ENCODE measurements at regions not wholly inside any gene's neighbourhood (a gene's known extent, or its start where the extent isn't known, plus 50 kb on each side); places are given as distances from the start of the nearest gene placed in this dataset.

DNA sequence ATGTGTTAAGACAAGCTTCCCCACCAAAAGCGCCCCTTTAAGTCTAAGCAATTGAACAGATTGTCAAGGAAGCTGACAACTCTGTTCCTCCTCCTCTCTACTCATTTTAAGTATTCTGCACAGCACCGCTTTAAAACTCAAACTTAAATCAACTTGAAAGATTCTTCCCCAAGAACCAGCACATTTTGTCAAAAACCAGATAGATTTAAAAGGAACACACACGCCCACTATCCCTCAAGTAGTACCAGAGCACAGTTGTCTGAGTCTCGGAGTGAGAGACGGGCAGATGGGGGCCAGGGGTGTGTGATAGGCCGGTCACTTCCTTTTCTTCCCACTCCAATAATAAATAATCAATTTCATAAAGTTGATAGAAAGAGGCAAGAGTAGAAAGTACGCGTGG lies 67.7 kb upstream of the POU3F3 start:
- Mint-ChIP-seq H3K4me1 (ENCODE audit: low read depth, unreplicated experiment) (peaks cover 1% of the 10 kb centered on the region), H3K36me3 (ENCODE audit: unreplicated experiment) (no peaks in the 10 kb centered on the region), H3K27me3 (ENCODE audit: unreplicated experiment) (no peaks in the 10 kb centered on the region), H3K4me3 (ENCODE audit: unreplicated experiment) (no peak overlapping the region), H3K27ac (ENCODE audit: unreplicated experiment) (no peak overlapping the region), H3K9me3 (ENCODE audit: unreplicated experiment) (no peaks in the 10 kb centered on the region)
- no peak for DNase-seq
- TF ChIP-seq, protein P1, sequence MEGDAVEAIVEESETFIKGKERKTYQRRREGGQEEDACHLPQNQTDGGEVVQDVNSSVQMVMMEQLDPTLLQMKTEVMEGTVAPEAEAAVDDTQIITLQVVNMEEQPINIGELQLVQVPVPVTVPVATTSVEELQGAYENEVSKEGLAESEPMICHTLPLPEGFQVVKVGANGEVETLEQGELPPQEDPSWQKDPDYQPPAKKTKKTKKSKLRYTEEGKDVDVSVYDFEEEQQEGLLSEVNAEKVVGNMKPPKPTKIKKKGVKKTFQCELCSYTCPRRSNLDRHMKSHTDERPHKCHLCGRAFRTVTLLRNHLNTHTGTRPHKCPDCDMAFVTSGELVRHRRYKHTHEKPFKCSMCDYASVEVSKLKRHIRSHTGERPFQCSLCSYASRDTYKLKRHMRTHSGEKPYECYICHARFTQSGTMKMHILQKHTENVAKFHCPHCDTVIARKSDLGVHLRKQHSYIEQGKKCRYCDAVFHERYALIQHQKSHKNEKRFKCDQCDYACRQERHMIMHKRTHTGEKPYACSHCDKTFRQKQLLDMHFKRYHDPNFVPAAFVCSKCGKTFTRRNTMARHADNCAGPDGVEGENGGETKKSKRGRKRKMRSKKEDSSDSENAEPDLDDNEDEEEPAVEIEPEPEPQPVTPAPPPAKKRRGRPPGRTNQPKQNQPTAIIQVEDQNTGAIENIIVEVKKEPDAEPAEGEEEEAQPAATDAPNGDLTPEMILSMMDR (IDR thresholded peaks at IDR 0.05; ENCODE audit: partially characterized antibody, unreplicated experiment) = no peak

DNA sequence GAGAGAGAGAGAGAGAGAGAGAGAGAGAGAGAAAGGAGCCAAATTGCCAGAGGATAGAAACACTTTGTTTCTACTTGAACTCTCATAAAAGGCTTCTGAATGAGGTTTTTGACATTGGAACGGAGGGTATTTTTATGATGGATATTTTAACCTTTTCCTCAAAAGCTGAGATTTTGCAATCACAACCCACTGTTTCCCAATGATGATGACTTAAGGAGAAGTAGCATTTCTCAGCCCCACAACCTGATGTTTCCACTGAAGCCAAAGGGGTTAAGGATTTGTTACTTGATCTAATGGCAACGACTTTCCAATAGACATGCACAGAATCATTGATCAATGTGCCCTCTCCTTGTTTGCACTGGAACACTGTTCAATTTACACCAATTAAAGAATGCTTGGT lies 67.1 kb upstream of the POU3F3 start:
- Mint-ChIP-seq H3K27ac (ENCODE audit: unreplicated experiment) (no peak overlapping the region), H3K9me3 (ENCODE audit: unreplicated experiment) (no peaks in the 10 kb centered on the region), H3K4me3 (ENCODE audit: unreplicated experiment) (no peak overlapping the region), H3K36me3 (ENCODE audit: unreplicated experiment) (no peaks in the 10 kb centered on the region), H3K4me1 (ENCODE audit: low read depth, unreplicated experiment) (peaks cover 1% of the 10 kb centered on the region), H3K27me3 (ENCODE audit: unreplicated experiment) (no peaks in the 10 kb centered on the region)
- no peak for DNase-seq
- TF ChIP-seq, protein P1 (IDR thresholded peaks at IDR 0.05; ENCODE audit: partially characterized antibody, unreplicated experiment) = no peak

DNA sequence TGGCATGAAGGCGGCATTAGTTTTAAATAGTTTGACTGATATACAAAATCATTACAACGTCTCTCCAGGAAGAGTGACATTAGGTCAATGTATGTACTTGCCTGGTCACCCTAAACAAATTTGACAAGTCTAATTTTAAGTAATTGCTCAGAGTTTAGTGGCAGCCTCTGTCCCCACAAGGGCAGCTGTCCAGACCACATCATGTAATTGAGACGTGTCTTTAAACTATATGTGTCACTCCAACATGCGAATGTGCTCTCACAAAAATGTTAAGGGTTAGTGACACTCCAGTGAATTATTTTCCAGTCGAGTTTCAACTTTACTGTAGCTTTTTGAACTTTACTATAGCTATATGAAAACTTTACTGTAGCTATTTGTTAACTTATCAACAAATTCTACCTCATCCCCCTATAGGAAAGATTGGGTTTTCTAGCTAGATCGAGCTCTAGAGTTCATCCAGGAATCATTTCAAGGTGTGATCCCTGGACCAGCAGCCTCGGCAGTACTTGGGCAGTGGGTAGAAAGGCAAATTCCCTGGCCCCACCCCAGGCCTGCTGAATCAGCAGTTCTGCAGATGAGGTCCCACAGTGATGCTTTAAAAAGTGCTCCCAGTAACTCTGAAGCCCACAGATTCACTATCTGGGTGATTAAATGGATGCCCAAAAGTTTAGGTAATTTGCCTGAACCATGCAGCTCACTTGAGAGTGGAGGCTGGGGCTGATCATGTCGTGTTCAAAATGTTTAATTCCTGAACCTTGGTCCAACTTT lies 66.4 kb upstream of the POU3F3 start:
- Mint-ChIP-seq H3K4me3 (ENCODE audit: unreplicated experiment) (no peak overlapping the region), H3K9me3 (ENCODE audit: unreplicated experiment) (no peaks in the 10 kb centered on the region), H3K4me1 (ENCODE audit: low read depth, unreplicated experiment) (peaks cover 1% of the 10 kb centered on the region), H3K27ac (ENCODE audit: unreplicated experiment) (no peak overlapping the region), H3K27me3 (ENCODE audit: unreplicated experiment) (no peaks in the 10 kb centered on the region), H3K36me3 (ENCODE audit: unreplicated experiment) (no peaks in the 10 kb centered on the region)
- DNase-seq = no peak
- TF ChIP-seq, protein P1 (IDR thresholded peaks at IDR 0.05; ENCODE audit: partially characterized antibody, unreplicated experiment) = no peak

- Mint-ChIP-seq H3K9me3 (ENCODE audit: unreplicated experiment) (no peaks in the 10 kb centered on the region), H3K36me3 (ENCODE audit: unreplicated experiment) (no peaks in the 10 kb centered on the region), H3K27me3 (ENCODE audit: unreplicated experiment) (no peaks in the 10 kb centered on the region), H3K4me3 (ENCODE audit: unreplicated experiment) (no peak overlapping the region), H3K4me1 (ENCODE audit: low read depth, unreplicated experiment) (peaks cover 1% of the 10 kb centered on the region), H3K27ac (ENCODE audit: unreplicated experiment) (no peak overlapping the region)
- TF ChIP-seq, protein P1 (IDR thresholded peaks at IDR 0.05; ENCODE audit: partially characterized antibody, unreplicated experiment) = no peak
- DNase-seq = no peak
Measured at GRCh38 chr2:104788742-104789455, 65.0 kb upstream of the POU3F3 start.

Data from glutamatergic neuron (in vitro differentiated cells).